Activated CD8-positive, alpha-beta T cell treated with anti-CD3 and anti-CD28 coated beads, Interleukin-2, amount 10 ng/mL, durations not matched to agents 7 days and 5 days (primary cell): ENCODE measurements at regions not wholly inside any gene's neighbourhood (a gene's known extent, or its start where the extent isn't known, plus 50 kb on each side); places are given as distances from the start of the nearest gene placed in this dataset.
A peak's percentile ranks its signal among the peaks of the same experiment; 100 is the strongest.

Experiments
- ATAC-seq: fragments of 150-1000 bp; cut with Tn5 transposase; one replicate; pipeline ENCODE4 v1.10.0; 2021; ENCODE audit warnings: moderate library complexity
- CTCF ChIA-PET: fragments of 350-600 bp; sonication (Branson Sonifier 250); formaldehyde crosslinking; loops from one replicate; lab custom pipeline; 2021; ENCODE audit warnings: antibody characterized with exemption; lab: Charles Lee
- POLR2A ChIA-PET: fragments of 350-600 bp; sonication (Branson Sonifier 250); formaldehyde crosslinking; loops from one replicate; lab custom pipeline; 2021; ENCODE audit warnings: antibody characterized with exemption; lab: Charles Lee
- DNase-seq: peaks from one replicate; pipeline ENCODE4 v3.0.0-alpha.2; 2020
- H3K27ac Mint-ChIP-seq: one replicate; pipeline ENCODE4 v1.8.0; 2021; ENCODE audit warnings: mild to moderate bottlenecking, mixed read lengths
- H3K27me3 Mint-ChIP-seq: one replicate; pipeline ENCODE4 v1.8.0; 2021; ENCODE audit warnings: low read depth, mixed read lengths
- H3K36me3 Mint-ChIP-seq: one replicate; pipeline ENCODE4 v1.8.0; 2021; ENCODE audit warnings: low read depth, mixed read lengths
- H3K4me1 Mint-ChIP-seq: one replicate; pipeline ENCODE4 v1.8.0; 2021; ENCODE audit warnings: low read depth, mixed read lengths
- H3K4me3 Mint-ChIP-seq: one replicate; pipeline ENCODE4 v1.8.0; 2021; ENCODE audit warnings: mild to moderate bottlenecking, mixed read lengths
- H3K9me3 Mint-ChIP-seq: one replicate; pipeline ENCODE4 v1.8.0; 2022; ENCODE audit warnings: mixed read lengths; ENCODE audit not compliant: insufficient read depth

- DNase-seq (no peak), ATAC-seq (no peak)
- Mint-ChIP-seq H3K27ac (no peak overlapping the region), H3K36me3 (no peaks in the 10 kb centered on the region), H3K9me3 (peaks cover 13% of the 10 kb centered on the region), H3K4me1 (no peaks in the 10 kb centered on the region), H3K27me3 (no peaks in the 10 kb centered on the region), H3K4me3 (no peak overlapping the region)
- CTCF ChIA-PET, result no interaction called here
- POLR2A ChIA-PET, result no interaction called here
Observed at GRCh38 chr12:126837697-126838096, 1429.3 kb upstream of the TMEM132C start.

DNA sequence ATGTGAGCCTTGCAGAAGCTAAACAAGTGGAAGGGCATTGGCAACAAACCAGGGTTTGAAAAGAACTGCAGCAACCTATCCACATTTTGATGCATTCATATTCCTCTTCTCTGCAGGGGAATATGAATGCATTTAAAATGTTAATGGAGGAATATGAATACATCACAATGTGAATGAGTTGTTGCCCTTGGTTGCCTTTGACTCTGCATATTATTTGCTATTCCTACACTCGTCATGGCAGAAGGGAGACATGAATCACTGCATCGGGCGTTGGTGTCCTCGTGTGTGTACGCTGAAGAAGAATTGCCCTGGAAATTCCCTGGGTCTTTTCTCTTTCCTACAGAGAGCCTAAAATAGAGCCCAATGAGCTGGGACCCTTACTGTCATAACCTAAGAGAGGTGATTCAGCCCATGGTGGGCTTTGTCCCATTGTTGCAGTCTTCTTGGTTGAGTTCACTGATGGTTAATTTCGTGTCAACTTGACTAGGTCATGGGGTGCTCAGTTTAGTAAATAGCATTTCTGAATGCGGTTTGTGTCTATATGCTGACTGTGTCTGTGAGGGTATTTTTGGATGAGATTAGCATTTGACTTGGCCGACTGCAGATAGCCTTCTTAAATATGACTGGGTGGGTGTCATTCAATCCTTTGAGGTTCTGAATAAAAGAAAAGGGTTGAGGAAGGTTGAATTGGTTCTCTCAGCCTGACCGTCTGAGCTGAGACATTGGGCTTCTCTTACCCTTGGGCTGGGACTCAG, 1422.9 kb upstream of the TMEM132C start:
- H3K4me3 Mint-ChIP-seq, result no peak overlapping the region
- no peaks in the 10 kb centered on the region for H3K4me1 Mint-ChIP-seq
- DNase-seq, result no peak
- ChIA-PET CTCF (no interaction called here), POLR2A (interaction anchor here (0.8 kb wide), 1 partner anchor 560 kb away, joined by 3 read pairs; no protein-coding TSS in a partner anchor)
- H3K36me3 Mint-ChIP-seq, result no peaks in the 10 kb centered on the region
- no peaks in the 10 kb centered on the region for H3K27me3 Mint-ChIP-seq
- H3K9me3 Mint-ChIP-seq, result no peaks in the 10 kb centered on the region
- no peak overlapping the region for H3K27ac Mint-ChIP-seq
- ATAC-seq, result no peak

DNA sequence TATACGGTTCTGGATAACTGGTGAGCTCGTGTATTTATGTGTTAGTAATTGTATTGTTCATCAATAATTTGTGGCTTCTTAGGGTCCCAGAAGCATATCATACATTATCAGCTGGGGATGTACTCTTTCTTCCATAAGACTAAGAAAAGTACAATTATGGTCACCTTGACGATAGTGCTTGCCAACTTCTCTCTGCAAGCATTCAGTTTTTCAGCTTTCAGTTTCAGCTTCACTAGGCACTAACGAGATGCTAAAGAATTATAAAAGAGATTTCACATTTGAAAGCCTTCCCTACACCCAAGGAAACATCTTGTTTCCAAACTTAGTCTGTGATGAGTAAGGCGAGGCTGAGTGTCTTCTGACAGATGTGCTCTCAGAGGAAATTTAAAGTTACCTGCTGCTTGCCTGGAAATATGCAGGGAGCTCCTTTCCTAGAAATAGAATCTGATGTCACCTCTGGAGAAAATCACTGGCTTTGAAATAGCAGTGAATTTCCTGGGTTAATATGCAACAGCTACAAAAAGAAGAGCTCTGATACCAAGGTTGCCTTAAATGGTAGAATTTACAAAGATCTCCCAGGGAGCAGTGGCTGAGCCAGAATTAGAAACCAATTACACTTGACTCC, 1419.9 kb upstream of the TMEM132C start:
- CTCF ChIA-PET, result no interaction called here
- H3K36me3 Mint-ChIP-seq, result no peaks in the 10 kb centered on the region
- no peaks in the 10 kb centered on the region for H3K9me3 Mint-ChIP-seq
- POLR2A ChIA-PET, result no interaction called here
- no peaks in the 10 kb centered on the region for H3K4me1 Mint-ChIP-seq
- H3K27ac Mint-ChIP-seq, result no peak overlapping the region
- H3K4me3 Mint-ChIP-seq, result no peak overlapping the region
- no peaks in the 10 kb centered on the region for H3K27me3 Mint-ChIP-seq
- ATAC-seq, result no peak
- no peak for DNase-seq

GRCh38 chr12:126855768-126856167, 1411.2 kb upstream of the TMEM132C start:
- POLR2A ChIA-PET, result no interaction called here
- no peaks in the 10 kb centered on the region for H3K27me3 Mint-ChIP-seq
- no peak overlapping the region for H3K27ac Mint-ChIP-seq
- ATAC-seq (no peak), DNase-seq (no peak)
- H3K9me3 Mint-ChIP-seq, result no peaks in the 10 kb centered on the region
- no peak overlapping the region for H3K4me3 Mint-ChIP-seq
- no peaks in the 10 kb centered on the region for H3K36me3 Mint-ChIP-seq
- CTCF ChIA-PET, result interaction anchor here (1.1 kb wide), 1 partner anchor 307 kb away, joined by 3 read pairs; no protein-coding TSS in a partner anchor
- no peaks in the 10 kb centered on the region for H3K4me1 Mint-ChIP-seq

GRCh38 chr12:126856958-126857357, 1410.0 kb upstream of the TMEM132C start:
- H3K4me3 Mint-ChIP-seq, result no peak overlapping the region

DNA sequence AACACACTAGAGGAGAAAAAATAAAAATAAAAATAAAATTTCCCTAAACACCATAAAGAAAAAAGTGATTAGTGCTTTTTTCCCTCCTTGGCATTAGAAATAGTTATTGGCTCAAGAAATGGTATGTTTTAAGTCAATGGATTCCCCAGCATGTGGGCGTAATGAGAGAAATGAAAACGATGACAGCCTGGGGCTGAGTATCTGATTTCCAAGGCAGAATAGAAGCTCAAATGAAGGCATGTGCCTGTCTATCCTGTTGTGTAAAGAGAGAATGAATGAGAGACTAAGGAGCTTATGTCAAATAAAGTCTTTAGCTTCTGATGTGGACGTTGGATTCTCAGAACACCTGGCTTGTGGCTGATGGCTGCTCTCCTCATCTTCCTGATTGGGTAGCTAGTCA, 1408.4 kb upstream of the TMEM132C start:
- no peaks in the 10 kb centered on the region for H3K4me1 Mint-ChIP-seq
- H3K4me3 Mint-ChIP-seq, result no peak overlapping the region
- no peak for ATAC-seq
- H3K9me3 Mint-ChIP-seq, result no peaks in the 10 kb centered on the region
- POLR2A ChIA-PET, result no interaction called here
- DNase-seq, result no peak
- H3K27ac Mint-ChIP-seq, result no peak overlapping the region
- no peaks in the 10 kb centered on the region for H3K36me3 Mint-ChIP-seq
- no peaks in the 10 kb centered on the region for H3K27me3 Mint-ChIP-seq
- CTCF ChIA-PET, result no interaction called here

More at GRCh38 chr12:126856958-126857357, 1410.0 kb upstream of the TMEM132C start:
- no peak for DNase-seq
- CTCF ChIA-PET, result interaction anchor here (1.1 kb wide), 1 partner anchor 308 kb away, joined by 3 read pairs; no protein-coding TSS in a partner anchor
- POLR2A ChIA-PET, result no interaction called here
- no peak overlapping the region for H3K27ac Mint-ChIP-seq
- no peaks in the 10 kb centered on the region for H3K36me3 Mint-ChIP-seq
- no peaks in the 10 kb centered on the region for H3K9me3 Mint-ChIP-seq
- no peak for ATAC-seq
- H3K4me1 Mint-ChIP-seq, result no peaks in the 10 kb centered on the region
- H3K27me3 Mint-ChIP-seq, result no peaks in the 10 kb centered on the region

DNA sequence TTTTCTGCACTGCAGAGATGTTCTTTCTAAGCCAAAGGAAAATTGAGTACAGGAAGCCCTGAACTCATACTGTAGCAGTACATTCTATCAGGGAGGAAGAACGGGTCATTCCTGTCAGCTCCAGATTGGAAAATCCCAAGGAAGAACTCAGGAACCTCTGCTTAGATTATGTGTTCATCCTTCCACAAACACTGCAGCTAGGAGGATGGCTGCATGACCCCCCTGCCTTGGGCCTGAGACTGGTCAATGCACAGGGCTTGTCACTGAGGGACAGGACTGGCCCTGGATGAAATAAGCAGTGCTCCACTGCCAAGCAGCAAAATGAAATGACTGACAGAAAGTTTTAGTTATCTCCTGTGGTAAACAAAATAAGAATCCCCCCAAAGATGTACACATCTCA, 1406.8 kb upstream of the TMEM132C start:
- POLR2A ChIA-PET, result no interaction called here

DNA sequence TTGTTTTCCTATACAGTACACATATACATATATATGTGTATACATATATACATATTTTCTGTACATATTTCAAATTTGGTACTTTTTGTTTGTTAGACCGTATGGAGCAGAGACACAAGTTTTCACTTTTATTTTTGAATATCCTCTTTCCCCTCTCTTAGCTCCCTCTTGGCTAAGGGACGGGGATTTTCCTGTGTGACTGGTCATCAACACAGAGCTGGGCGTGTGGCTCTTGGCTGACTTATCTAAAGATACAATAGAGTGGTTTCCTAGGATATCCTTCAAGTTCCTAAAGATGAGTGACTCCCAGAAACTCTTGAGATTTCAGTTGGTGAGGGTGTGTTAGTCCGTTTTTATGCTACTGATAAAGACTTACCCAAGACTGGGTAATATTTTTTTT, 1404.5 kb upstream of the TMEM132C start:
- Mint-ChIP-seq H3K27me3 (no peaks in the 10 kb centered on the region), H3K27ac (no peak overlapping the region), H3K4me3 (no peak overlapping the region), H3K4me1 (no peaks in the 10 kb centered on the region), H3K9me3 (no peaks in the 10 kb centered on the region), H3K36me3 (no peaks in the 10 kb centered on the region)
- ChIA-PET CTCF (no interaction called here), POLR2A (no interaction called here)
- DNase-seq (no peak), ATAC-seq (no peak)

More for the DNA sequence above, 1406.8 kb upstream of the TMEM132C start:
- Mint-ChIP-seq H3K4me3 (no peak overlapping the region), H3K9me3 (no peaks in the 10 kb centered on the region), H3K36me3 (no peaks in the 10 kb centered on the region), H3K27ac (no peak overlapping the region), H3K27me3 (no peaks in the 10 kb centered on the region), H3K4me1 (no peaks in the 10 kb centered on the region)
- DNase-seq (no peak), ATAC-seq (no peak)
- CTCF ChIA-PET, result no interaction called here

GRCh38 chr12:126869644-126870043, 1397.3 kb upstream of the TMEM132C start:
- no peaks in the 10 kb centered on the region for H3K4me1 Mint-ChIP-seq
- no peaks in the 10 kb centered on the region for H3K27me3 Mint-ChIP-seq
- H3K27ac Mint-ChIP-seq, result no peak overlapping the region
- H3K36me3 Mint-ChIP-seq, result no peaks in the 10 kb centered on the region
- no peak for ATAC-seq
- no peak overlapping the region for H3K4me3 Mint-ChIP-seq
- no peak for DNase-seq
- POLR2A ChIA-PET, result no interaction called here
- CTCF ChIA-PET, result interaction anchor here (1.0 kb wide), 1 partner anchor 87 kb away, joined by 3 read pairs; no protein-coding TSS in a partner anchor
- H3K9me3 Mint-ChIP-seq, result no peaks in the 10 kb centered on the region

GRCh38 chr12:126873701-126874100, 1393.3 kb upstream of the TMEM132C start:
- no peaks in the 10 kb centered on the region for H3K4me1 Mint-ChIP-seq
- no peaks in the 10 kb centered on the region for H3K36me3 Mint-ChIP-seq
- DNase-seq (no peak), ATAC-seq (no peak)
- no peaks in the 10 kb centered on the region for H3K27me3 Mint-ChIP-seq
- no peak overlapping the region for H3K4me3 Mint-ChIP-seq
- ChIA-PET POLR2A (no interaction called here), CTCF (interaction anchor here (0.8 to 3.1 kb wide), 3 partner anchors 10 to 804 kb away, joined by 3 to 17 read pairs (median 5); no protein-coding TSS in a partner anchor)
- no peaks in the 10 kb centered on the region for H3K9me3 Mint-ChIP-seq
- no peak overlapping the region for H3K27ac Mint-ChIP-seq

GRCh38 chr12:126874427-126875026, 1392.4 kb upstream of the TMEM132C start:
- Mint-ChIP-seq H3K4me1 (no peaks in the 10 kb centered on the region), H3K36me3 (no peaks in the 10 kb centered on the region), H3K27me3 (no peaks in the 10 kb centered on the region), H3K4me3 (no peak overlapping the region), H3K9me3 (no peaks in the 10 kb centered on the region), H3K27ac (no peak overlapping the region)
- ChIA-PET POLR2A (interaction anchor here (0.7 kb wide), 1 partner anchor 1341 kb away, joined by 3 read pairs; no protein-coding TSS in a partner anchor), CTCF (interaction anchor here (0.8 to 3.1 kb wide), 3 partner anchors 9 to 805 kb away, joined by 3 to 17 read pairs (median 5); no protein-coding TSS in a partner anchor)
- ATAC-seq, result peak; percentile 57
- peak; percentile 59 for DNase-seq

DNA sequence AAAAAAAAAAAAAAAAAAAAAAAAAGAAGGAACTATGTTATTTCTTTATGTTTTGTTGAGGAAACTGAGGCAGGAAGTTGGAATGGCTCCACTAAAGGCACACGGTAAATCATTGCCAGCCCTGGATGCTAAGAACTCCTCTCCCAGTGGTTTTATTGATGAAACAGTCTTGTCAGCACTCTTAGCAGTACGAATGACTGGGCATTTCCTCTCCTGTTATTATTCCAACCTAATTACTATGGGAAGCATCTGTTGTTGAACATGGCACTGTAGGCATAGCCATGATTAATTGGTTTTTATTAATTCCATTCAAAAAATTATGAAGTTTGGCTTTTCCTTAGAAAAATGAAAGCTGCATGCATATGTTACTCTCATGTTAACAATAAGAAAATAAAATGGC, 1387.1 kb upstream of the TMEM132C start:
- no peak overlapping the region for H3K27ac Mint-ChIP-seq
- no peak for ATAC-seq
- ChIA-PET POLR2A (no interaction called here), CTCF (no interaction called here)
- DNase-seq, result no peak
- no peaks in the 10 kb centered on the region for H3K27me3 Mint-ChIP-seq
- H3K9me3 Mint-ChIP-seq, result no peaks in the 10 kb centered on the region
- H3K4me1 Mint-ChIP-seq, result no peaks in the 10 kb centered on the region
- H3K4me3 Mint-ChIP-seq, result no peak overlapping the region
- H3K36me3 Mint-ChIP-seq, result no peaks in the 10 kb centered on the region
